HFFc6 (cell line): ENCODE measurements at regions not wholly inside any gene's neighbourhood (a gene's known extent, or its start where the extent isn't known, plus 50 kb on each side); places are given as distances from the start of the nearest gene placed in this dataset.
A peak's percentile ranks its signal among the peaks of the same experiment; 100 is the strongest.
"Not testable (repeated sequence)": the region's sequence is repeated elsewhere in the genome, so short reads cannot be mapped to it uniquely, and the experiment has no call there.

Experiments used
- DNase-seq: peaks from one replicate; pipeline ENCODE4 v3.0.0-alpha.2; 2018
- H3K27ac Mint-ChIP-seq: 2 replicates; pipeline ENCODE4 v1.8.0; 2020; ENCODE audit warnings: mild to moderate bottlenecking, mixed read lengths
- H3K27me3 Mint-ChIP-seq: 2 replicates; pipeline ENCODE4 v1.8.0; 2021; ENCODE audit warnings: mild to moderate bottlenecking, moderate library complexity, mixed read lengths; ENCODE audit not compliant: insufficient read depth
- H3K36me3 Mint-ChIP-seq: 2 replicates; pipeline ENCODE4 v1.8.0; 2021; ENCODE audit warnings: low read depth, mixed read lengths
- H3K4me1 Mint-ChIP-seq: 2 replicates; pipeline ENCODE4 v1.8.0; 2020; ENCODE audit warnings: low read depth, mixed read lengths
- H3K4me3 Mint-ChIP-seq: 2 replicates; pipeline ENCODE4 v1.8.0; 2020; ENCODE audit warnings: mild to moderate bottlenecking, moderate library complexity, mixed read lengths
- H3K9me3 Mint-ChIP-seq: 2 replicates; pipeline ENCODE4 v1.8.0; 2020; ENCODE audit warnings: mild to moderate bottlenecking, mixed read lengths
- TF ChIP-seq, protein P1 (sequence below): fragments of 200-600 bp; sonication (generic); IDR thresholded peaks from 2 replicates; pipeline ENCODE4 v1.5.0; 2021; ENCODE audit warnings: antibody characterized with exemption, mild to moderate bottlenecking

DNA sequence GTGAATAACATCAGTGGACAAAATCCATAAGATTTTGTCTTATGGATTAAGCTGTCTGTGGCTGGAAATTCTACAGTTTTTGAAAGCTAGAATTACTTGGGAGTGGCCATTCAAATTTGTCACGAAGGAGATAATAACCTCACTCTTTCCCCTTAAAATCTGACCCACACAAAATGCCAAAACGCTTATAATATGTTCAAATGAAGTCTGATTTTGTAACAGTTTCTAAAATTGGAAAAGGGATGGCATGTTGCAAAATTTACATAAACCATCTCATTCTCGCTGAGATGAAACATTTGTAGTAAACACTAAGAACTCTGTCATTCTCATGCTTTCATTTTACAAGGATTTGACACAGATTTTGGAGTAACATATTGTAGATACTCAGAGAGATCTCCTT, 112.7 kb downstream of the GJA1 start:
- Mint-ChIP-seq H3K9me3 (no peaks in the 10 kb centered on the region), H3K27ac (no peak overlapping the region), H3K27me3 (no peaks in the 10 kb centered on the region), H3K36me3 (no peaks in the 10 kb centered on the region), H3K4me1 (peaks cover 47% of the 10 kb centered on the region), H3K4me3 (peak overlapping the region; percentile 49; the same call in 1 of the 2 replicates)
- DNase-seq, result no peak
- TF ChIP-seq, protein P1, sequence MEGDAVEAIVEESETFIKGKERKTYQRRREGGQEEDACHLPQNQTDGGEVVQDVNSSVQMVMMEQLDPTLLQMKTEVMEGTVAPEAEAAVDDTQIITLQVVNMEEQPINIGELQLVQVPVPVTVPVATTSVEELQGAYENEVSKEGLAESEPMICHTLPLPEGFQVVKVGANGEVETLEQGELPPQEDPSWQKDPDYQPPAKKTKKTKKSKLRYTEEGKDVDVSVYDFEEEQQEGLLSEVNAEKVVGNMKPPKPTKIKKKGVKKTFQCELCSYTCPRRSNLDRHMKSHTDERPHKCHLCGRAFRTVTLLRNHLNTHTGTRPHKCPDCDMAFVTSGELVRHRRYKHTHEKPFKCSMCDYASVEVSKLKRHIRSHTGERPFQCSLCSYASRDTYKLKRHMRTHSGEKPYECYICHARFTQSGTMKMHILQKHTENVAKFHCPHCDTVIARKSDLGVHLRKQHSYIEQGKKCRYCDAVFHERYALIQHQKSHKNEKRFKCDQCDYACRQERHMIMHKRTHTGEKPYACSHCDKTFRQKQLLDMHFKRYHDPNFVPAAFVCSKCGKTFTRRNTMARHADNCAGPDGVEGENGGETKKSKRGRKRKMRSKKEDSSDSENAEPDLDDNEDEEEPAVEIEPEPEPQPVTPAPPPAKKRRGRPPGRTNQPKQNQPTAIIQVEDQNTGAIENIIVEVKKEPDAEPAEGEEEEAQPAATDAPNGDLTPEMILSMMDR, result no peak

DNA sequence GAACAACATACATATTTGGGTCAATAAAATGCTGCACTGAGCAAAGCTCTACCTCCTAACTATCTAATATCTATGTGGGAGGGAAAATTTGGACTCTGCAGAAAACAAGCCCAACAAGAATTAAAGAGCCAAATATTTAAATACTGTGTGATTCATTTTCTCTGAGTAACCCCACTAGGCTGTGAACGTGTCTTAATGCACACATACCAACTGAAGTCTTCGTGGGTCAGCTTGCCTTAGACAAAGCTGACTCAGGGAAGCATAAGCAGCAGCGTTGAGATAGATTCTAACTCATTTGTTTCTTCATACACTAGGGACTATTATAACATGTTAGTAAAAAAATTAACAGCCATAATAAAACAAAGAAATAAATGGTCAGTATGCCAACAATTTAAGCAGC, 114.3 kb downstream of the GJA1 start:
- Mint-ChIP-seq H3K9me3 (no peaks in the 10 kb centered on the region), H3K36me3 (no peaks in the 10 kb centered on the region), H3K27ac (peak overlapping the region; percentile 33; the same call in 1 of the 2 replicates), H3K4me3 (peak overlapping the region; percentile 29; the same call in 1 of the 2 replicates), H3K27me3 (no peaks in the 10 kb centered on the region), H3K4me1 (peaks cover 30% of the 10 kb centered on the region)
- TF ChIP-seq, protein P1, result no peak
- peak; percentile 79 for DNase-seq

DNA sequence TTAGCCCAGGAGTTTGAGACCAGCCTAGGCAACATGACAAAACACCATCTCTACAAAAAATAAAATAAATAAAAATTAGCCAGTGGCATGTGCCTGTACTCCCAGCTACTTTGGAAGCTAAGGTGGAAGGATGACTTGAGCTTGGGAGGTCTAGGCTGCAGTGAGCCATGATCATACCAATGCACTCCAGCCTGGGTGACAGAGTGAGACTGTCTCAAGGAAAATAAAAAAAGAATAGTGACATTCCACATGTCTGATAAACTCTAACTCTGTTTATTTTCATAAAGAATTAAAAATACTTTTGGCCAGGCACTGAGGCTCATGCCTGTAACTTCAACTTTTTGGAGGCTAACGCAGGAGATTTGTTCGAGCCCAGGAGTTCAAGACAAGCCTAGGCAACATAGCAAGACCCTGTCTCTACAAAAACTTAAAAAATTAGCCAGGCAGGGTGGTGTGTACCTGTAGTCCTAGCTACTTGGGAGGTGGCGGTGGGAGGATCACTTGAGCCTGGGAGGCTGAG, 115.1 kb downstream of the GJA1 start:
- peaks cover 27% of the 10 kb centered on the region for H3K4me1 Mint-ChIP-seq
- H3K27me3 Mint-ChIP-seq, result no peaks in the 10 kb centered on the region
- H3K36me3 Mint-ChIP-seq, result no peaks in the 10 kb centered on the region
- no peak overlapping the region for H3K27ac Mint-ChIP-seq
- no peaks in the 10 kb centered on the region for H3K9me3 Mint-ChIP-seq
- H3K4me3 Mint-ChIP-seq, result no peak overlapping the region
- TF ChIP-seq, protein P1, result no peak
- no peak for DNase-seq

DNA sequence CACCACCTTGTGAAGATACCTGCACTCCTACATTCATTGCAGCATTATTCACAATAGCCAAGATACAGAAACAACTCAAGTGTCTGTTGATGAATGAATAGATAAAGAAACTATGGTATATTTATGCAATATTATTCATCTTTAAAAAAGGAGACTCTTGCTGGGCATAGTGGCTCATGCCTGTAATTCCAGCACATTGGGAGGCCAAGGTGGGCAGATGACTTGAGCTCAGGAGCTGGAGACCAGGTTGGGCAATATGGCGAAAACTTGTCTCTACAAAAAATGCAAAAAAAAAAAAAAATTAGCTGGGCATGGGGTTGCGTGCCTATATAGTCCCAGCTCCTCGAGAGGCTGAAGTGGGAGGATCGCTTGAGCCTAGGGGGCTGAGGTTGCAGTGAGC, 119.8 kb downstream of the GJA1 start:
- DNase-seq, result no peak
- Mint-ChIP-seq H3K9me3 (no peaks in the 10 kb centered on the region), H3K36me3 (no peaks in the 10 kb centered on the region), H3K27ac (no peak overlapping the region), H3K4me1 (peaks cover 16% of the 10 kb centered on the region), H3K27me3 (peaks cover 2% of the 10 kb centered on the region), H3K4me3 (no peak overlapping the region)
- TF ChIP-seq, protein P1, result no peak

DNA sequence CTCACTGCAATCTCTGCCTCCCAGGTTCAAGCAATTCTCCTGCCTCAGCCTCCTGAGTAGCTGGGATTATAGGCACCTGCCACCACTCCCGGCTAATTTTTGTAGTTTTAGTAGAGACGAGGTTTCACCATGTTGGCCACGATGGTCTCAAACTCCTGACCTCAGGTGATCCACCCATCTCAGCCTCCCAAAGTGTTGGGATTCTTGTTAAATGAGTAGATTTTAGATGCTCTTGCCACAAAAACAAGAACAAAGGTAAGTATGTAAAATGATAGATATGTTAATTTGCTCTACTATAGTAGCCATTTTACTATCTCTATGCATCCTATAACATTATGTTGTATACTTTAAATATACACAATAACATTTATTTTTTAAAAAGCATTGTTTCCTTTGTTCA, 120.7 kb downstream of the GJA1 start:
- peaks cover 13% of the 10 kb centered on the region for H3K4me1 Mint-ChIP-seq
- not testable (repeated sequence) for H3K9me3 Mint-ChIP-seq, DNase-seq, H3K27me3 Mint-ChIP-seq, H3K27ac Mint-ChIP-seq, H3K4me3 Mint-ChIP-seq, H3K36me3 Mint-ChIP-seq

DNA sequence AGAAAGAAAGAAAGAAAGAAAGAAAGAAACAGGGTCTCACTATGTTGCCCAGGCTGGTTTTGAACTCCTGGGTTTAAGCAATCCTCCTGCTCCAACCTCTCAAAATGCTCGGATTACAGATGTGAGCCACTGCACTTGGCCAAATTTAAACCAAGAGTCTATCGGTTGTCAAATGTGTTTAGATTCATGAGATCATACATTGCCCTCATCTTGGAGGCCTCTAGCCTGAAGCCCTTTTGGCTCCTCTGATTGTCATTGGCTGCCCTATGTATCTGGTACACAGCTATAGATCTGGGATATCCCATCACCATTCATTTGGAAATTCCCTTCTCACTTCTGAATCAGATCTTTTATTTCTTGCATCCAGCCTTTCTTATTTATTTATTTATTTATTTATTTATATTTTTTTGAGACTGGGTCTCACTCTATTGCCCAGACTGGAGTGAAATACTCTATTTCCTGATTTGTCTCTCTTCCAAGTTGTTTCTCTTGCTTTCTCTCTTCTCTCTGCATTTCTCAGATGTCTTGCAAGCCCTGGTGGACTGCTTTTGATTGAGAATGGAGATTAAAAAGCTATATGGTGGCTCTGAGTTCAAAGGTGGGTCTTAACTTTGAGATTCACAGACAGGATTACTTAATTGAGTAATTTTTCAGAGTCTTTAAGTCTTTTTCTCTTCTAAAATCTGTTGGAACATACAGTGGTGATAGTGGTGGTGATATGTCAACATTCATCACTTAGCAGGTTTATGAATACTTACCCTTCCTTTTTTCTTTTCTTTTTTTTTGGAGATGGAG, 121.9 kb downstream of the GJA1 start:
- TF ChIP-seq, protein P1, result no peak
- Mint-ChIP-seq H3K36me3 (no peaks in the 10 kb centered on the region), H3K4me1 (peaks cover 13% of the 10 kb centered on the region), H3K27ac (no peak overlapping the region), H3K4me3 (no peak overlapping the region), H3K9me3 (no peaks in the 10 kb centered on the region), H3K27me3 (peaks cover 2% of the 10 kb centered on the region)
- no peak for DNase-seq
